NCI-H82 (cell line): ENCODE measurements at regions not wholly inside any gene's neighbourhood (a gene's known extent, or its start where the extent isn't known, plus 50 kb on each side); places are given as distances from the start of the nearest gene placed in this dataset.
"Not testable (repeated sequence)": the region's sequence is repeated elsewhere in the genome, so short reads cannot be mapped to it uniquely, and the experiment has no call there.

Experiments used
- DNase-seq: peaks from one replicate; lab custom pipeline; 2025; lab: John Stamatoyannopoulos, UW

GRCh38 chr11:23480736-23481135, 620.5 kb upstream of the CCDC179 start:
- DNase-seq: no peak

DNA sequence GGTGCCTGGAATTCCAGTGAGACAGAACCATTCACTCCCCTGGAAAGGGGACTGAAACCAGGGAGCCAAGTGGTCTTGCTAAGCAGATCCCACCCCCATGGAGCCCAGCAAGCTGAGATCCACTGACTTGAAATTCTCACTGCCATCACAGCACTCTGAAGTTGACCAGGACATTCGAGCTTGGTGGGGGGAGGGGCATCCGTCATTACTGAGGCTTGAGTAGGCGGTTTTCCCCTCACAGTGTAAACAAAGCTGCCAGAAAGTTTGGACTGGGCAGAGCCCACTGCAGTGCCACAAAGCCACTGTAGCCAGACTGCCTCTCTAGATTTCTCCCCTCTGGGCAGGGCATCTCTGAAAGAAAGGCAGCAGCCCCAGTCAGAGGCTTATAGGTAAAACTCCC, 623.9 kb upstream of the CCDC179 start:
- not testable (repeated sequence) for DNase-seq

DNA sequence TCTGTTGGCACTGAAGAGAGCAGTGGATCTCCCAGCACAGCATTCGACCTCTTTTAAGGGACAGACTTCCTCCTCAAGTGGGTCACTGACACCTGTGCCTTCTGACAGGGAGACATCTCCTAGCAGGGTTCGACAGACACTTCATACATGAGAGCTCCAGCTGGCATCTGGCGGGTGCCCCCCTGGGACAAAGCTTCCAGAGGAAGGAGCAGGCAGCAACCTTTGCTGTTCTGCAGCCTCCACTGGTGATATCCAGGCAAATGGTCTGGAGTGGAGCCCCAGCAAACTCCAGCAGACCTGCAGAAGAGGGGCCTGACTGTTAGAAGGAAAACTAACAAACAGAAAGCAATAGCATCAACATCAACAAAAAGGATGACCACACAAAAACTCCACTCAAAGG, 624.3 kb upstream of the CCDC179 start:
- not testable (repeated sequence) for DNase-seq

DNA sequence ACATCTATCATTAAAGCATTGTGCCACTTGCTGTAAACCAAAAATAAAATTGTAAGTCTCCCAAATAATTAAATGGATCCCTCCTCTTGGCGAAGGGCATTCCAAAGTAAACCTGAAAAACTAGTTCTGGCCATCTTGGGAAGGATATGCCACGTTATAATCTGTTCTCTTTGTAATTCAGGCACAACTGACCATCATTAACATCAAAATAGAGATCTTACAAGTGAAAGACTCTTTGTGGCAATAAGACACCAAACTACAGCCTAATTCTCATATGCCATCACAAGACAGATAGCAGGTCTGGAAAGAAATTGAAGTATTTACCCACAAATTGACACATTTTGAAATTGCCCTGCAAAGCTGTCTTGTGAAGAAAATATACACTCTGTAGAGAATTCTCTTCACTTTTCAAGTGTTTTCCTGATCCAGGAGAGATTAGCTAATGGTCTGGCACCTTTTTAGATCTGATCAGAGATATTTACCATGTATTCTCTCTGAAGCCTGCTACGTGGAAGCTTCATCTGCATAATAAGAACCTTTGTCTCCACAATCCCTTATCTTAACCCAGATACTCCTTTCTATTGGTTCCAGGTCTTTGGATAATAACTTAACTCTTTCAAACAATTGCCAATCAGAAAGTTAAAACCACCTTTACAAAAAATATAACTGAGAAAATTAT, 630.4 kb upstream of the CCDC179 start:
- no peak for DNase-seq

GRCh38 chr11:23494981-23495380, 634.7 kb upstream of the CCDC179 start:
- no peak for DNase-seq

- no peak for DNase-seq
Measured at GRCh38 chr11:23496340-23496739, 636.1 kb upstream of the CCDC179 start.

- DNase-seq: no peak
Measured at GRCh38 chr11:23497040-23497439, 636.8 kb upstream of the CCDC179 start.

DNA sequence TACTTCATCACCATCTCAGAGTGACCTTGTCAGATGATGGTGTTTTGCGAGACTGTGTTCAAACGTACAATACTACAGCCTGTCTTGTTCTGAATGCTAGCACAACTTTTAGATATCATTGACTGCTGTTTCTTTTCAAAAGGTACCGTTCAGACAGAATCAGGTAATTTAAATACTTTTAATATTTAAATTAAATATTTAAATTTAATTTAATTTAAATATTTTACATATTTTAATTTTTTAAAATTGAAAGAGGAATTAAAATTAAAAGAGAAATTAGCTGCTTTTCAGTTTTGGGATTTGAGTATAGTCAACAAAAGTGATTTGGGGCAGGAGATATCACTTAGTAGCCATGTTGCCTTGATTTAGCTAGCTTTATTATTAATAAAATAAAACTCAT, 642.1 kb upstream of the CCDC179 start:
- no peak for DNase-seq

- no peak for DNase-seq
Measured at GRCh38 chr11:23502826-23503225, 642.6 kb upstream of the CCDC179 start.

- DNase-seq: no peak
Measured at GRCh38 chr11:23509023-23509422, 648.7 kb upstream of the CCDC179 start.

GRCh38 chr11:23509821-23510220, 649.5 kb upstream of the CCDC179 start:
- no peak for DNase-seq

- DNase-seq: no peak
Measured at GRCh38 chr11:23519194-23519593, 658.9 kb upstream of the CCDC179 start.

GRCh38 chr11:23520226-23520960, 660.1 kb upstream of the CCDC179 start:
- no peak for DNase-seq

DNA sequence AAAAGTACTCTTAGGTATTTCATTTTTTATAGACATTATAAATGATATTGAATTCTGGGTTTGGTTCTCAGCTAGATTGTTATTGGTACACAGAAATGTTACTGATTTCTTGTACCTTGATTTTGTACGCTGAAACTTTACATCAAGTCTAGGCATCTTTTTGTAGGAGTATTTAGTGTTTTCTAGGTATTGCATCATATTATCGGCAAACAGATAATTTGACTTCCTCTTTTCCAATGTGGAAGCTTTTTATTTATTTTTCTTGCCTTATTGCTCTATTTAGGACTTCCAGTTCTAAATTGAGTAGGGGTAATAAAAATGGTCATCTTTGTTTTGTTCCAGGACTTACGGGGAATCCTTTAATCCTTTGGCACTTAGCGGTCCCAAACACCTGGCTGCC, 676.6 kb upstream of the CCDC179 start:
- DNase-seq: no peak

GRCh38 chr11:23539556-23539955, 679.3 kb upstream of the CCDC179 start:
- DNase-seq: no peak

- peak; percentile 73 for DNase-seq
Measured at GRCh38 chr11:23540101-23540561, 679.9 kb upstream of the CCDC179 start.

DNA sequence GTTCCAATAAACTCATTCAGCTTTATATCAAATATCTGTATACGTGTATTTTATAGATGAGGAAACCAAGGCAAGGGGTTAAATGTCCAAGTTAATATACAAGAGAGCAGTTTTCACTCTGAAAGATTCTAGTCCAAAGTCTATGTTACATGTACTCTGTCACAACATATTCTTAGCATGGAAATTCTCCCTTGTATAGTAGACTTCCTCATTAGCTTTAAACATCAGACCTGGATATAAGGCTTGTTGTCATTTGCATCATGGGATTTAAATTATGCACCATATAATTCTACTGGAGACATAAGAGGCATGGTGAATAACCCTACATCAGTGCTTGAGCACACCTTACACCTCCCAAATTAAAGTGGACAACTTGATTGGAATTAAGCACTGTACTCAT, 681.9 kb upstream of the CCDC179 start:
- DNase-seq: no peak

DNA sequence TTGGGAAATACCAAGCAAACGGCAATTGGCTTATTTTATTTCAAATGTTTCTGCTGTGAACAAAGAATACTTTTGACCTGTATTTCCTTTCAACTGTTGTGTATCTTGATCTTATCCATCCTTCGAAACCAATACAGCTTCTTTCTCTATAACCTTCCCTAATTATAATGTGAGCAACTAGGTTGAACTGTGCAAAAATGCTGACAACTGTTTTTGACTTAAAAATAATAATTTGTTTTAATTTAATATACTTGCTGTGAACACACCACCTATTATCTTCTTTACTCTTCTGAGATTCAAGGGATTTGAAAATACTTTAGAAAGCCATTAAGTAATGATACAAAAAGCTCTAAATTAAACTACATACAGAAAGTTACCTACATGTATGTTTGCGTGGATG, 682.5 kb upstream of the CCDC179 start:
- no peak for DNase-seq

GRCh38 chr11:23543651-23544222, 683.5 kb upstream of the CCDC179 start:
- DNase-seq: no peak

DNA sequence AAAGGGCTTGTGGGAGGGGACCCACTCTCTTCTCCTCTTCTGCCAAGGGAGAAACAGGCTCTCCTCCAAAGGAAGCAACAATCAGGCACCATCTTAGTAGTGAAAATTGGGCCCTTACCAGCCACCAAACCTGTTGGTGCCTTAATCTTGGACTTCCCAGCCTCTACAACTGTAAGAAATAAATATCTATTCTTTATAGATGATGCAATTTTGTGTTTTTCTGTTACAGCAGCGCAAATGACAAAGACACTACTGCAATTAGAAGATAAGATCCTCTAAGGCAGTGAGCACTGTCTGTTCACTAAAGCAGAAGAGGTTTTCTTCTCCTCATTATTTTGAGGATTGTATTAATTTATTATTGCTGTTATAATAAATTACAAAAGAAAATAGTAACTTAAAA, 691.4 kb upstream of the CCDC179 start:
- DNase-seq: no peak

DNA sequence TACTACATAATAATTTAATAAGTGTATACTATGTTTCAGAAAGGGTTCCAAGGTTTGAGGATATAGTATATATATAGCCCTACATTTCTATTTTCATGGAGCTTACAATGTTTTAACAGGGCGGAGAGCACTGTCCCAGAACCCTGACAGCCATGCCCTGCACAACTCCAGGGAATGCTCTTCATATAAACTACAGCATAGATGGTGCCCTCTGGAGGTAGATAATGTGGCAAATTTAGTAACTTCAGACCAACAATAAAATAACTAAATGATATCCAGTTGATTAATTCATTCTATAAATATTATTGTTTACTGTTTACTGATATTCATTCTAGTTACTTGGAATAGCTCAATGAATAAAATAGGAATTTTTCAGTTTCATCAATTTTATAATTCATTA, 693.7 kb upstream of the CCDC179 start:
- DNase-seq: no peak

GRCh38 chr11:23555085-23555484, 694.8 kb upstream of the CCDC179 start:
- DNase-seq: peak; percentile 7

GRCh38 chr11:23556163-23556750, 696.0 kb upstream of the CCDC179 start:
- no peak for DNase-seq
